Heart left ventricle (tissue), 16 donors: ENCODE measurements at regions not wholly inside any gene's neighbourhood (a gene's known extent, or its start where the extent isn't known, plus 50 kb on each side); places are given as distances from the start of the nearest gene placed in this dataset.

Source experiments
- ATAC-seq, 4 donors: fragments of 200-7000 bp; cut with Tn5 transposase; one replicate each; pipeline ENCODE4 v1.9.1; 2020 to 2022; ENCODE audit warnings: moderate library complexity in 4 of 4, mild to moderate bottlenecking in 3 of 4, moderate number of reproducible peaks in 1 of 4
- DNase-seq, 5 donors: peaks; one replicate each; pipeline ENCODE4 v3.0.0-alpha.2; 2020
- H3K27ac ChIP-seq, 12 donors: fragments of 200-600 bp; sonication (generic) in 4 of 12; one replicate each; pipeline versions ENCODE4 v1.5.0 to v1.8.0; 2016 to 2022; ENCODE audit warnings: mild to moderate bottlenecking in 2 of 12
- H3K27me3 ChIP-seq, 9 donors: fragments of 200-600 bp; sonication (generic) in 2 of 9; one replicate each; pipeline versions ENCODE4 v1.5.1 to v1.8.0; 2016 to 2022; ENCODE audit warnings: mild to moderate bottlenecking in 3 of 9
- H3K36me3 ChIP-seq, 9 donors: fragments of 200-600 bp; sonication (generic) in 2 of 9; one replicate each; pipeline versions ENCODE4 v1.5.0 to v1.8.0; 2018 to 2022; ENCODE audit warnings: mild to moderate bottlenecking in 2 of 9
- H3K4me1 ChIP-seq, 12 donors: fragments of 200-600 bp; sonication (generic) in 4 of 12; one replicate each; pipeline versions ENCODE4 v1.5.0 to v1.8.0; 2016 to 2022; ENCODE audit warnings: mild to moderate bottlenecking in 3 of 12
- H3K4me3 ChIP-seq, 12 donors: fragments of 200-600 bp; sonication (generic) in 4 of 12; one replicate each; pipeline versions ENCODE4 v1.5.0 to v1.8.0; 2017 to 2022; ENCODE audit warnings: mild to moderate bottlenecking in 9 of 12, moderate library complexity in 4 of 12
- H3K9me3 ChIP-seq, 12 donors: fragments of 200-600 bp; sonication (generic) in 4 of 12; one replicate each; pipeline versions ENCODE4 v1.5.0 to v1.8.0; 2016 to 2022; ENCODE audit warnings: mild to moderate bottlenecking in 1 of 12
- CTCF ChIP-seq, 12 donors: fragments of 200-600 bp; sonication (generic) in 4 of 12; IDR thresholded peaks; one replicate each; pipeline versions ENCODE4 v1.5.0 to v1.8.0; 2018 to 2022; ENCODE audit warnings: antibody characterized with exemption in 12 of 12, mild to moderate bottlenecking in 5 of 12
- POLR2A ChIP-seq, 2 donors: fragments of 450-650 bp; IDR thresholded peaks; one replicate each; pipeline ENCODE4 v1.6.1; 2017; ENCODE audit warnings: antibody characterized with exemption in 2 of 2, mild to moderate bottlenecking in 2 of 2, moderate library complexity in 2 of 2
- WGBS, 4 donors: extraction: QIAGEN DNeasy Blood & Tissue Kit in 2 of 4; methylation state at CpG; one replicate each; pipeline versions ENCODE4 v1.1.5 to v1.1.7; 2013 to 2018; 5-methylcytosine and 5-hydroxymethylcytosine counted together
- intact Hi-C, 10 donors: fragments of 100-400 bp; cut with DNase I; formaldehyde crosslinking; loops; one replicate each; pipeline versions ENCODE4 v1.11.1 to v1.14.2; 2022
- donor health status: ischemic (EF 13 %, LVEDD 7.1; RV severe dilation, severe dysfunction).
- donor health status: healthy with polysubstance abuse.
- donor health status: DM: no; HTN: yes; CAD: no.
- donor health status: DM: no; HTN: no; CAD: no.
- donor health status: ischemic (EF 25% LVEDD 6.9; RV normal size, moderate dysfunction).
- donor health status: ischemic (EF 25% LVEDD 5.7; RV mildly dilated, moderate dysfunction).
- donor health status: healthy.
- donor health status: DM: yes; HTN: yes; CAD: no.
- donor health status: ischemic (EF 35%, LVEDD 5.7; RV mildly dilated, moderate dysfunction).
- donor health status: nonischemic (EF 11% LVEDD 7.7; RV severe dilation, severe dysfunction).
- donor health status: DM: yes; HTN: yes; CAD: no.
- donor health status: PGD.
- donor health status: ischemic (EF 29% LVEDD 5.4; RV normal size, mild dysfunction).
- donor health status: nonischemic (EF 23%, LVEDD 6.1; RV moderate dilation, normal function).

- H3K9me3 ChIP-seq: no peaks in the 10 kb centered on the region
- no peak overlapping the region for H3K27ac ChIP-seq
- intact Hi-C loops: loop anchor here in 4 of 10 donors (10.0 kb wide), 3 partner anchors 86 to 426 kb away; partner anchors contain the start of gene NIPSNAP2 (in 2 of the 4)
- H3K4me3 ChIP-seq: no peak overlapping the region
- DNase-seq: no peak
- no peaks in the 10 kb centered on the region for H3K36me3 ChIP-seq
- WGBS, 4 donors: 93 to 96% (median 94%) methylated on average over 4 of the region's 4 CpGs
- no peaks in the 10 kb centered on the region for H3K27me3 ChIP-seq
- no peaks in the 10 kb centered on the region for H3K4me1 ChIP-seq
- no peak for ATAC-seq
- TF ChIP-seq POLR2A (IDR thresholded peaks at IDR 0.05) (no peak), CTCF (IDR thresholded peaks at IDR 0.05) (no peak)
Observed at GRCh38 chr7:55649238-55649637, 76.9 kb upstream of the VOPP1 start.

GRCh38 chr7:55644567-55644966 is 72.3 kb upstream of the VOPP1 start:
- Histone ChIP-seq H3K9me3 (peaks cover 0 to 6% (median 0%) of the 10 kb centered on the region in 12 donors), H3K4me1 (peaks cover 0 to 7% (median 0%) of the 10 kb centered on the region in 12 donors), H3K4me3 (no peak overlapping the region), H3K27me3 (peaks cover 0 to 2% (median 0%) of the 10 kb centered on the region in 9 donors), H3K36me3 (no peaks in the 10 kb centered on the region), H3K27ac (no peak overlapping the region)
- no peak for DNase-seq
- no peak for ATAC-seq
- intact Hi-C loops: loop anchor here (5.0 to 10.0 kb wide), 6 partner anchors 90 to 433 kb away; partner anchors contain the start of gene NIPSNAP2 (in 5 of the 10)
- TF ChIP-seq POLR2A (IDR thresholded peaks at IDR 0.05) (no peak), CTCF (IDR thresholded peaks at IDR 0.05) (no peak)
- whole genome bisulfite sequencing, 4 donors: 45 to 72% (median 68%) methylated on average over 3 of the region's 3 CpGs

- peaks cover 0 to 2% (median 0%) of the 10 kb centered on the region in 9 donors for H3K27me3 ChIP-seq
- no peak for ATAC-seq
- no peak overlapping the region for H3K27ac ChIP-seq
- no peak overlapping the region for H3K4me3 ChIP-seq
- intact Hi-C loops: loop anchor here (5.0 to 10.0 kb wide), 6 partner anchors 93 to 435 kb away; partner anchors contain the start of gene NIPSNAP2 (in 5 of the 10)
- H3K9me3 ChIP-seq: peaks cover 0 to 10% (median 0%) of the 10 kb centered on the region in 12 donors
- no peaks in the 10 kb centered on the region for H3K36me3 ChIP-seq
- TF ChIP-seq CTCF (IDR thresholded peaks at IDR 0.05) (no peak), POLR2A (IDR thresholded peaks at IDR 0.05) (no peak)
- H3K4me1 ChIP-seq: peaks cover 0 to 7% (median 0%) of the 10 kb centered on the region in 12 donors
- DNase-seq: no peak
Observed at GRCh38 chr7:55642266-55642665, 70.0 kb upstream of the VOPP1 start.

GRCh38 chr7:55641811-55642210 is 69.5 kb upstream of the VOPP1 start:
- Histone ChIP-seq H3K4me1 (peaks cover 0 to 7% (median 0%) of the 10 kb centered on the region in 12 donors), H3K27ac (no peak overlapping the region), H3K4me3 (no peak overlapping the region), H3K27me3 (peaks cover 0 to 2% (median 0%) of the 10 kb centered on the region in 9 donors), H3K36me3 (no peaks in the 10 kb centered on the region), H3K9me3 (peaks cover 0 to 10% (median 0%) of the 10 kb centered on the region in 12 donors)
- intact Hi-C loops: loop anchor here (1.0 to 10.0 kb wide), 9 partner anchors 93 to 451 kb away; partner anchors contain the start of gene NIPSNAP2 (in 6 of the 10)
- no peak for TF ChIP-seq CTCF (IDR thresholded peaks at IDR 0.05)
- no peak for TF ChIP-seq POLR2A (IDR thresholded peaks at IDR 0.05)
- no peak for ATAC-seq
- no peak for DNase-seq
